ENCODE measurements at regions not wholly inside any gene's neighbourhood (a gene's known extent, or its start where the extent isn't known, plus 50 kb on each side); places are given as distances from the start of the nearest gene placed in this dataset.

GRCh38 chr4:10369517-10369916 is 87.7 kb downstream of the ZNF518B start:
- Histone ChIP-seq H3K27me3 (ENCODE audit: control insufficient read depth in 1 of 2, insufficient read depth in 2 of 2, low read length in 1 of 2) (no peaks in the 10 kb centered on the region), H3K27ac (ENCODE audit: low read depth in 1 of 2, low read length in 2 of 2) (no peak overlapping the region), H3K36me3 (ENCODE audit: control insufficient read depth in 1 of 2, insufficient read depth in 2 of 2, low read length in 1 of 2) (no peaks in the 10 kb centered on the region), H3K4me1 (ENCODE audit: control insufficient read depth in 1 of 2, insufficient read depth in 2 of 2, low read length in 2 of 2) (no peaks in the 10 kb centered on the region), H3K4me3 (ENCODE audit: low read length in 2 of 2) (no peak overlapping the region), H3K9me3 (ENCODE audit: control insufficient read depth, low read length) (no peaks in the 10 kb centered on the region)
- no peak for DNase-seq
- 81 to 84% methylated on average over 2 of the region's 2 CpGs for WGBS, 2 donors
- intact Hi-C loops (cut with DNase I), result no loop called here
- ATAC-seq (ENCODE audit: low FRiP score), result no peak

GRCh38 chr4:10366628-10367027 is 90.6 kb downstream of the ZNF518B start:
- intact Hi-C loops (cut with DNase I), result no loop called here
- no peaks in the 10 kb centered on the region for H3K9me3 ChIP-seq (ENCODE audit: control insufficient read depth, low read length)
- H3K27ac ChIP-seq (ENCODE audit: low read depth in 1 of 2, low read length in 2 of 2), result no peak overlapping the region
- no peak for ATAC-seq (ENCODE audit: low FRiP score)
- DNase-seq, result no peak
- H3K36me3 ChIP-seq (ENCODE audit: control insufficient read depth in 1 of 2, insufficient read depth in 2 of 2, low read length in 1 of 2), result no peaks in the 10 kb centered on the region
- H3K27me3 ChIP-seq (ENCODE audit: control insufficient read depth in 1 of 2, insufficient read depth in 2 of 2, low read length in 1 of 2), result no peaks in the 10 kb centered on the region
- H3K4me1 ChIP-seq (ENCODE audit: control insufficient read depth in 1 of 2, insufficient read depth in 2 of 2, low read length in 2 of 2), result no peaks in the 10 kb centered on the region
- no peak overlapping the region for H3K4me3 ChIP-seq (ENCODE audit: low read length in 2 of 2)

GRCh38 chr4:10364194-10364593 is 93.0 kb downstream of the ZNF518B start:
- Histone ChIP-seq H3K27ac (ENCODE audit: low read depth in 1 of 2, low read length in 2 of 2) (no peak overlapping the region), H3K27me3 (ENCODE audit: control insufficient read depth in 1 of 2, insufficient read depth in 2 of 2, low read length in 1 of 2) (no peaks in the 10 kb centered on the region), H3K4me3 (ENCODE audit: low read length in 2 of 2) (no peak overlapping the region), H3K36me3 (ENCODE audit: control insufficient read depth in 1 of 2, insufficient read depth in 2 of 2, low read length in 1 of 2) (no peaks in the 10 kb centered on the region), H3K4me1 (ENCODE audit: control insufficient read depth in 1 of 2, insufficient read depth in 2 of 2, low read length in 2 of 2) (no peaks in the 10 kb centered on the region), H3K9me3 (ENCODE audit: control insufficient read depth, low read length) (no peaks in the 10 kb centered on the region)
- 88 to 91% methylated on average over 2 of the region's 2 CpGs for WGBS, 2 donors
- DNase-seq (no peak), ATAC-seq (ENCODE audit: low FRiP score) (no peak)
- intact Hi-C loops (cut with DNase I), result no loop called here

- intact Hi-C loops (cut with DNase I), result no loop called here
- ATAC-seq (ENCODE audit: low FRiP score) (no peak), DNase-seq (no peak)
- H3K9me3 ChIP-seq (ENCODE audit: control insufficient read depth, low read length), result peaks cover 3% of the 10 kb centered on the region
- no peak overlapping the region for H3K27ac ChIP-seq (ENCODE audit: low read depth in 1 of 2, low read length in 2 of 2)
- no peaks in the 10 kb centered on the region for H3K4me1 ChIP-seq (ENCODE audit: control insufficient read depth in 1 of 2, insufficient read depth in 2 of 2, low read length in 2 of 2)
- no peak overlapping the region for H3K4me3 ChIP-seq (ENCODE audit: low read length in 2 of 2)
- no peaks in the 10 kb centered on the region for H3K36me3 ChIP-seq (ENCODE audit: control insufficient read depth in 1 of 2, insufficient read depth in 2 of 2, low read length in 1 of 2)
- H3K27me3 ChIP-seq (ENCODE audit: control insufficient read depth in 1 of 2, insufficient read depth in 2 of 2, low read length in 1 of 2), result no peaks in the 10 kb centered on the region
Observed at GRCh38 chr4:10354746-10355145, 102.5 kb downstream of the ZNF518B start.

GRCh38 chr4:10354225-10354624 is 103.0 kb downstream of the ZNF518B start:
- Histone ChIP-seq H3K36me3 (ENCODE audit: control insufficient read depth in 1 of 2, insufficient read depth in 2 of 2, low read length in 1 of 2) (no peaks in the 10 kb centered on the region), H3K27me3 (ENCODE audit: control insufficient read depth in 1 of 2, insufficient read depth in 2 of 2, low read length in 1 of 2) (no peaks in the 10 kb centered on the region), H3K9me3 (ENCODE audit: control insufficient read depth, low read length) (peaks cover 3% of the 10 kb centered on the region), H3K4me3 (ENCODE audit: low read length in 2 of 2) (no peak overlapping the region), H3K27ac (ENCODE audit: low read depth in 1 of 2, low read length in 2 of 2) (no peak overlapping the region), H3K4me1 (ENCODE audit: control insufficient read depth in 1 of 2, insufficient read depth in 2 of 2, low read length in 2 of 2) (no peaks in the 10 kb centered on the region)
- ATAC-seq (ENCODE audit: low FRiP score) (no peak), DNase-seq (no peak)
- WGBS, 2 donors, result 44 to 56% methylated on average over 2 of the region's 2 CpGs
- intact Hi-C loops (cut with DNase I), result no loop called here

- Histone ChIP-seq H3K4me3 (ENCODE audit: low read length in 2 of 2) (no peak overlapping the region), H3K4me1 (ENCODE audit: control insufficient read depth in 1 of 2, insufficient read depth in 2 of 2, low read length in 2 of 2) (no peaks in the 10 kb centered on the region), H3K27me3 (ENCODE audit: control insufficient read depth in 1 of 2, insufficient read depth in 2 of 2, low read length in 1 of 2) (no peaks in the 10 kb centered on the region), H3K9me3 (ENCODE audit: control insufficient read depth, low read length) (peaks cover 3% of the 10 kb centered on the region), H3K36me3 (ENCODE audit: control insufficient read depth in 1 of 2, insufficient read depth in 2 of 2, low read length in 1 of 2) (no peaks in the 10 kb centered on the region), H3K27ac (ENCODE audit: low read depth in 1 of 2, low read length in 2 of 2) (no peak overlapping the region)
- intact Hi-C loops (cut with DNase I), result no loop called here
- DNase-seq (no peak), ATAC-seq (ENCODE audit: low FRiP score) (no peak)
Observed at GRCh38 chr4:10353110-10353509, 104.1 kb downstream of the ZNF518B start.

- H3K4me1 ChIP-seq (ENCODE audit: control insufficient read depth in 1 of 2, insufficient read depth in 2 of 2, low read length in 2 of 2), result no peaks in the 10 kb centered on the region
- no peak overlapping the region for H3K27ac ChIP-seq (ENCODE audit: low read depth in 1 of 2, low read length in 2 of 2)
- H3K4me3 ChIP-seq (ENCODE audit: low read length in 2 of 2), result no peak overlapping the region
- DNase-seq (no peak), ATAC-seq (ENCODE audit: low FRiP score) (no peak)
- no peaks in the 10 kb centered on the region for H3K9me3 ChIP-seq (ENCODE audit: control insufficient read depth, low read length)
- no peaks in the 10 kb centered on the region for H3K36me3 ChIP-seq (ENCODE audit: control insufficient read depth in 1 of 2, insufficient read depth in 2 of 2, low read length in 1 of 2)
- H3K27me3 ChIP-seq (ENCODE audit: control insufficient read depth in 1 of 2, insufficient read depth in 2 of 2, low read length in 1 of 2), result peaks cover 0 to 5% of the 10 kb centered on the region in 2 donors
- intact Hi-C loops (cut with DNase I), result no loop called here
Observed at GRCh38 chr4:10348241-10348640, 109.0 kb downstream of the ZNF518B start.

GRCh38 chr4:10347815-10348214 is 109.4 kb downstream of the ZNF518B start:
- H3K4me1 ChIP-seq (ENCODE audit: control insufficient read depth in 1 of 2, insufficient read depth in 2 of 2, low read length in 2 of 2), result no peaks in the 10 kb centered on the region
- peaks cover 0 to 5% of the 10 kb centered on the region in 2 donors for H3K27me3 ChIP-seq (ENCODE audit: control insufficient read depth in 1 of 2, insufficient read depth in 2 of 2, low read length in 1 of 2)
- H3K27ac ChIP-seq (ENCODE audit: low read depth in 1 of 2, low read length in 2 of 2), result no peak overlapping the region
- no peaks in the 10 kb centered on the region for H3K36me3 ChIP-seq (ENCODE audit: control insufficient read depth in 1 of 2, insufficient read depth in 2 of 2, low read length in 1 of 2)
- no peaks in the 10 kb centered on the region for H3K9me3 ChIP-seq (ENCODE audit: control insufficient read depth, low read length)
- intact Hi-C loops (cut with DNase I), result no loop called here
- ATAC-seq (ENCODE audit: low FRiP score) (no peak), DNase-seq (no peak)
- 39 to 67% methylated on average over 1 of the region's 1 CpG for WGBS, 2 donors
- no peak overlapping the region for H3K4me3 ChIP-seq (ENCODE audit: low read length in 2 of 2)

GRCh38 chr4:10347281-10347795 is 109.9 kb downstream of the ZNF518B start:
- H3K27ac ChIP-seq (ENCODE audit: low read depth in 1 of 2, low read length in 2 of 2), result no peak overlapping the region
- no peak for ATAC-seq (ENCODE audit: low FRiP score)
- H3K9me3 ChIP-seq (ENCODE audit: control insufficient read depth, low read length), result no peaks in the 10 kb centered on the region
- WGBS, 2 donors, result 81 to 87% methylated on average over 5 of the region's 5 CpGs
- intact Hi-C loops (cut with DNase I), result no loop called here
- no peak for DNase-seq
- peaks cover 0 to 5% of the 10 kb centered on the region in 2 donors for H3K27me3 ChIP-seq (ENCODE audit: control insufficient read depth in 1 of 2, insufficient read depth in 2 of 2, low read length in 1 of 2)
- no peak overlapping the region for H3K4me3 ChIP-seq (ENCODE audit: low read length in 2 of 2)
- H3K4me1 ChIP-seq (ENCODE audit: control insufficient read depth in 1 of 2, insufficient read depth in 2 of 2, low read length in 2 of 2), result no peaks in the 10 kb centered on the region
- no peaks in the 10 kb centered on the region for H3K36me3 ChIP-seq (ENCODE audit: control insufficient read depth in 1 of 2, insufficient read depth in 2 of 2, low read length in 1 of 2)
